Ishikawa (cell line): ENCODE measurements at regions not wholly inside any gene's neighbourhood (a gene's known extent, or its start where the extent isn't known, plus 50 kb on each side); places are given as distances from the start of the nearest gene placed in this dataset.

Experiments
- CEBPB ChIP-seq: IDR thresholded peaks from 2 replicates; pipeline ENCODE4 v1.6.1; 2012
- CREB1 ChIP-seq: IDR thresholded peaks from 2 replicates; pipeline ENCODE4 v1.6.1; 2012; ENCODE audit warnings: low read depth
- EGR1 ChIP-seq: IDR thresholded peaks from 2 replicates; pipeline ENCODE4 v1.6.1; 2012
- EP300 ChIP-seq: IDR thresholded peaks from 2 replicates; pipeline ENCODE4 v1.6.1; 2012; ENCODE audit warnings: borderline replicate concordance
- FOXM1 ChIP-seq: IDR thresholded peaks from 2 replicates; pipeline ENCODE4 v1.6.1; 2012; ENCODE audit warnings: low read depth, borderline replicate concordance
- NFIC ChIP-seq: IDR thresholded peaks from 2 replicates; pipeline ENCODE4 v1.6.1; 2012
- RAD21 ChIP-seq: IDR thresholded peaks from 2 replicates; pipeline ENCODE4 v1.6.1; 2012; ENCODE audit warnings: low read depth
- REST ChIP-seq: IDR thresholded peaks from 2 replicates; pipeline ENCODE4 v1.6.1; 2012; ENCODE audit warnings: low read depth, mild to moderate bottlenecking
- TAF1 ChIP-seq: IDR thresholded peaks from 2 replicates; pipeline ENCODE4 v1.6.1; 2012; ENCODE audit warnings: low read depth, mild to moderate bottlenecking
- TCF12 ChIP-seq: IDR thresholded peaks from 2 replicates; pipeline ENCODE4 v1.6.1; 2012; ENCODE audit warnings: low read depth
- TEAD4 ChIP-seq: IDR thresholded peaks from 2 replicates; pipeline ENCODE4 v1.6.1; 2012
- USF1 ChIP-seq: IDR thresholded peaks from 2 replicates; pipeline ENCODE4 v1.6.1; 2012
- YY1 ChIP-seq: IDR thresholded peaks from 2 replicates; pipeline ENCODE4 v1.6.1; 2012; ENCODE audit warnings: low read depth
- ZBTB7A ChIP-seq: IDR thresholded peaks from 2 replicates; pipeline ENCODE4 v1.6.1; 2012; ENCODE audit warnings: low read depth
- TF ChIP-seq, protein P1 (sequence below): IDR thresholded peaks from 2 replicates; pipeline ENCODE4 v1.6.1; 2012

DNA sequence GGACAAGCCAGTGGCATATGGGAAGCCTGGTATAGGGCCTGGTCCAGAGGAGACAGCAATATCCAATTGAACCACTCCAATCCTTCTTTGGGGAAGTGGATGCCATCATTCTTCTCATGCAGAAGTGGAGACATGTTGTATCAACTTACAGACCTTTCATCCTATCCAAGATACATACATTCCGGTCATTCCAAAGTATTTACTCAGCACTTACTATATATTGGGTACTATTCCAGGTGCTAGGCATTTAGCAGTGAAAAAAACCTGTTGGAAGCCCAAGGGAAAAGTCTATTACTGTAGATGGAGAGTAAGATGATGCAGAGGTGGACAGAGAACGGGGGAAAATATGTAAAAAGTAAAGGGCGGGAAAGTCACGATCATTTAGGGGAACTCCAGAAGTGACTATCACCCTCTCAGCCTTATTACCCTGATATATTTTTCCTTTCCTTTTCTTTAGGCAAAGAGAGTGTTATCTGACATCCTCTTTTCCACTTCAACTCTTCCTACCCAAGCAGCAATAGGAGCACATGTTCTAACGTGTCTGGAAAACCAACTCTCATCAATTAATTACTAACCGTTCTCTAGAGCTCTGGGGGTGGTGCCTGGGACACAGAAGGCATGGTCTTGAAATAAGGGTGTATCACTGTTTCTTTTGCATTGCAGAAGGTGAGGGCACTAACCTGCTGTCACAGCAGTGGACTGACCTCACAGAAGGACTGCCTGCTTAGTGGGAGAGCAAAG, 210.1 kb upstream of the MAF start:
- TF ChIP-seq, protein P1, sequence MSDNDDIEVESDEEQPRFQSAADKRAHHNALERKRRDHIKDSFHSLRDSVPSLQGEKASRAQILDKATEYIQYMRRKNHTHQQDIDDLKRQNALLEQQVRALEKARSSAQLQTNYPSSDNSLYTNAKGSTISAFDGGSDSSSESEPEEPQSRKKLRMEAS = no peak
- TF ChIP-seq REST = no peak
- TF ChIP-seq NFIC = no peak
- no peak for TF ChIP-seq TEAD4
- TF ChIP-seq USF1 = no peak
- no peak for TF ChIP-seq TAF1
- no peak for TF ChIP-seq TCF12
- TF ChIP-seq YY1 = no peak
- TF ChIP-seq RAD21 = no peak
- TF ChIP-seq CEBPB = no peak
- TF ChIP-seq EGR1 = no peak
- no peak for TF ChIP-seq EP300
- no peak for TF ChIP-seq ZBTB7A
- no peak for TF ChIP-seq CREB1
- no peak for TF ChIP-seq FOXM1

DNA sequence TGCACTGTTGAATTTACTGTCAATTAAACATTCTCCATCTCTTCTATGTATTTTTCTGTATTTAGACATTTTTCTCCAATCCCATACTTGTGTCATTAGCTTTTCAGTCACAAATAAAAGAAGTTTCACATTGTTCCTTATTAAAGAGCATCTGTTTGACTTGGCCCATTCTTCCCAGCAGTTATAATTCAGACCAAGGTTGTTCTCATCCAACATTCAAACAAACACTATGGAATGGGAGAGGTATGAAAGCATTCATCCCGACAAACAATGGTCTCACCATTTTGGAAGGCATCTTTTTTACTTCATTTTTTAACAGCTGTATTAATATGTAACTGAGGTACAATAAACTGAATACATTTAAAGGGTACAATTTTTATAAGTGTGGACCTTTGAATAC, 208.8 kb upstream of the MAF start:
- TF ChIP-seq EP300 = no peak

- TF ChIP-seq REST (no peak), CEBPB (no peak), FOXM1 (no peak), TEAD4 (no peak), EGR1 (no peak), TAF1 (no peak), TCF12 (no peak), CREB1 (no peak), NFIC (no peak), ZBTB7A (no peak), YY1 (no peak), RAD21 (no peak), EP300 (no peak), USF1 (no peak)
- TF ChIP-seq, protein P1 = no peak
These were observed 208.2 kb upstream of the MAF start for GRCh38 chr16:79808731-79809130.

- TF ChIP-seq CREB1 (no peak), REST (no peak), EP300 (no peak), YY1 (no peak), ZBTB7A (no peak), EGR1 (no peak), FOXM1 (no peak), USF1 (no peak), RAD21 (no peak), CEBPB (no peak), NFIC (no peak), TEAD4 (no peak), TAF1 (no peak), TCF12 (no peak)
- TF ChIP-seq, protein P1 = no peak
These were observed 206.2 kb upstream of the MAF start for GRCh38 chr16:79806757-79807156.
